ENCODE measurements at regions not wholly inside any gene's neighbourhood (a gene's known extent, or its start where the extent isn't known, plus 50 kb on each side); places are given as distances from the start of the nearest gene placed in this dataset.

GRCh38 chr12:92402415-92402814, 256.8 kb upstream of the BTG1 start:
- DNase-seq (no peak), ATAC-seq (no peak)
- H3K36me3 ChIP-seq: no peaks in the 10 kb centered on the region
- peak overlapping the region in 1 of 12 donors; percentile 61 for H3K27ac ChIP-seq
- WGBS, 4 donors: 52 to 94% (median 92%) methylated on average over 1 of the region's 1 CpG
- intact Hi-C loops (cut with DNase I): loop anchor here in 3 of 10 donors (5.0 to 10.0 kb wide), 3 partner anchors 152 to 258 kb away; partner anchors contain the start of gene BTG1 (in 2 of the 3)
- H3K27me3 ChIP-seq: no peaks in the 10 kb centered on the region
- no peaks in the 10 kb centered on the region for H3K9me3 ChIP-seq
- peaks cover 0 to 61% (median 10%) of the 10 kb centered on the region in 12 donors for H3K4me1 ChIP-seq
- TF ChIP-seq POLR2A (IDR thresholded peaks at IDR 0.05) (no peak), CTCF (IDR thresholded peaks at IDR 0.05) (no peak)
- H3K4me3 ChIP-seq: no peak overlapping the region

- no peak overlapping the region for H3K4me3 ChIP-seq
- H3K27me3 ChIP-seq: no peaks in the 10 kb centered on the region
- ATAC-seq: no peak
- no peak for TF ChIP-seq CTCF (IDR thresholded peaks at IDR 0.05)
- no peaks in the 10 kb centered on the region for H3K36me3 ChIP-seq
- peak overlapping the region in 3 of 12 donors; percentile 28 to 79 (median 54) for H3K27ac ChIP-seq
- peaks cover 0 to 74% (median 10%) of the 10 kb centered on the region in 12 donors for H3K4me1 ChIP-seq
- no peak for DNase-seq
- no peaks in the 10 kb centered on the region for H3K9me3 ChIP-seq
- intact Hi-C loops (cut with DNase I): loop anchor here in 3 of 10 donors (5.0 to 10.0 kb wide), 3 partner anchors 155 to 255 kb away; partner anchors contain the start of gene BTG1 (in 2 of the 3)
- WGBS, 4 donors: 86 to 94% (median 93%) methylated on average over 5 of the region's 5 CpGs
Observed at GRCh38 chr12:92400006-92400405, 254.4 kb upstream of the BTG1 start.

- peak in 2 of 4 donors; percentile 52 to 77 for ATAC-seq
- peaks cover 0 to 11% (median 5%) of the 10 kb centered on the region in 12 donors for H3K9me3 ChIP-seq
- 56 to 63% (median 59%) methylated on average over 8 of the region's 8 CpGs for WGBS, 4 donors
- intact Hi-C loops (cut with DNase I): no loop called here
- no peak overlapping the region for H3K4me3 ChIP-seq
- no peak for TF ChIP-seq POLR2A (IDR thresholded peaks at IDR 0.05)
- TF ChIP-seq CTCF (IDR thresholded peaks at IDR 0.05): no peak
- H3K27me3 ChIP-seq: no peaks in the 10 kb centered on the region
- no peak for DNase-seq
- H3K27ac ChIP-seq: peak overlapping the region in 8 of 12 donors; percentile 7 to 79 (median 25)
- no peaks in the 10 kb centered on the region for H3K36me3 ChIP-seq
- peaks cover 0 to 62% (median 10%) of the 10 kb centered on the region in 12 donors for H3K4me1 ChIP-seq
Observed at GRCh38 chr12:92398565-92399309, 253.1 kb upstream of the BTG1 start.

- WGBS, 4 donors: 83 to 94% (median 88%) methylated on average over 2 of the region's 2 CpGs
- ATAC-seq: peak in 1 of 4 donors; percentile 31
- no peak for DNase-seq
- Histone ChIP-seq H3K4me1 (peaks cover 0 to 43% (median 9%) of the 10 kb centered on the region in 12 donors), H3K9me3 (peaks cover 0 to 26% (median 13%) of the 10 kb centered on the region in 12 donors), H3K27me3 (no peaks in the 10 kb centered on the region), H3K27ac (peak overlapping the region in 1 of 12 donors; percentile 72), H3K36me3 (no peaks in the 10 kb centered on the region), H3K4me3 (no peak overlapping the region)
- no peak for TF ChIP-seq CTCF (IDR thresholded peaks at IDR 0.05)
- no peak for TF ChIP-seq POLR2A (IDR thresholded peaks at IDR 0.05)
- intact Hi-C loops (cut with DNase I): no loop called here
Observed at GRCh38 chr12:92396647-92397252, 251.1 kb upstream of the BTG1 start.

Data from heart left ventricle (tissue), 16 donors.